ENCODE measurements at regions not wholly inside any gene's neighbourhood (a gene's known extent, or its start where the extent isn't known, plus 50 kb on each side); places are given as distances from the start of the nearest gene placed in this dataset.
"Not testable (repeated sequence)": the region's sequence is repeated elsewhere in the genome, so short reads cannot be mapped to it uniquely, and the experiment has no call there.

DNA sequence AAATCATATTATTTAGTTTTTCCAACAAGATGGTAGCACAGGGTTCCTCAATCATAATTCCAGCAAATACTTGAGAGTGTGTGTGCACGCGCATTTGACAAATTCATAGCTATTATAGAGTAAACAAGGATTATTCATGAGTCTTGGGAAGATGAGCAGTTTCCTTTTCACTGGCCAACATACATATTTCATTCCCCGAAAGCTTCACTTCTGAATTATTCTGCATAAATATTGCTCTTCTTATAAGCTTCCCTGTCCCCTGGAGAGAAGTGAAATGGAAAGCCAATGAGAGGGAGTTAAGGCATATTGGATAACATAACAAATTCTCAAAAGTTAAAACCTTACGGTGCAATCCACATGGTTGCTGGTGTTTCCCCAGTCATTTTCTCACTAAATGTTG is 386.4 kb upstream of the SEMA6A start:
- DNase-seq (ENCODE audit: low read depth): no peak

DNA sequence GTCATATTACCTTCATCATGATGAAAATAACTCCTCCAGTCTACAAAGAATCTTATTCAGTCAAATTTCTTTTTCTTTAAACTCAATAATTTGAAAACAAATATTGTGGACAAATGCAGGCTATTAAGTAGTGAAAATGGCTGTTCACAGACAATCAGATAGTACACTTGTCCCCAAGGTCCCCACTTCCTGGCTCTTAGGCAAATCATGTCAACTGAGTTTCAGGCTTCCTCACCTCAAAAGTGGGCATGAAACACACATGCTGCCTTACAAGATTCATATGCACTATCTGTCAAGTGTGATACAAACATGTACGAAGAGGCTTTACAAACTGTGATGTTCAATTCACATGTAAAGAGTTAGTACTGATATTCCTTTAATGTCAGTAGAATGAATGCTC is 385.2 kb upstream of the SEMA6A start:
- DNase-seq (ENCODE audit: low read depth): no peak

DNA sequence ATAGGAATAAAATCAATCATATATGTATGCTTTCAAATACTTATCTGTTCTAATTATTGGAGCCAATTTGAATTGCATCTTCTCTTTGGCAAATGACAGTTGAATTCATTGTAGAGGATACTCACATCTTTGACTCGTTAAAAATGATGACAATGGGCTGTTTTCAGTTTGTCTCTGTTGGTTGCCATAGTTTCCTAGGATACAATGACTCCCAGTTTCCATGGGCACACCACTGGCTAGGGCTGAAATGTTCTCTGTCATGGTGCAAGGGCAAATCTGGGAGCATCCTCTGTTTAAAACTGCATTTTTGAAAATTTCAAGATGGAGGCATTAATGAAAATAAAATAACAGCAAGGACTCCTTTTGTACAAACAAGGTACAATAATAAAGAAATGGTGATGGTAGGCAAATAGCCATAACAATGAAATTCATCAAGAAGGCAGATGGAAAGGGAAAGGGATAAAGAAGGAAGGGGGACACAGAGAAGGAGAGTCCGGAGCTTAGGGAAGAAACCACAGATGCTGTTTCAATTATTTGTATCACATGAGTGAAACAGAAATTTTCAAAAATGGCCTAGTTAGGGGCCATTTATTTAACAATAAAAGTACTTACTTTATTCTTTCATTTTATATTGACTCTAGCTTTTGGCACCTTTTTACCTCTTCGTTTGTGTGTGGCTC is 378.8 kb upstream of the SEMA6A start:
- DNase-seq (ENCODE audit: low read depth): no peak

DNA sequence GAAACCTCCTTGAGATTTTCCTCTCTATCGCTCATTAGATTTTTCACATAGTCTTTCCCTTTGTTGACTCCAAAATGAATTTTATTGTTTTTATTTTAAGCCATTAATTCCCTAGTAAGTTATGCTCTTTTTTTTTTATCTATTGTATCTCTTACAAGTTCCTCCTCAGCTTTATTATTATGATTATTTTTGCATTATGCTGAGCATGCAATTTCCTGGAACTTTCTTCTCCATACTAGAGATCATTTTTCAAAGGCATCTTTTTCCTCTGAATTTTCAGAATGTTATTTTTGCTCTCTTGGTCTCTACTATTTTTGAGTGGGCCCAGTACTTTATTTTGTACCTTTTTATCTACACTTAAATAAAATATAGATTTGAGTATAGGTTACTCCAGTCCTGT is 376.6 kb upstream of the SEMA6A start:
- DNase-seq (ENCODE audit: low read depth): no peak

DNA sequence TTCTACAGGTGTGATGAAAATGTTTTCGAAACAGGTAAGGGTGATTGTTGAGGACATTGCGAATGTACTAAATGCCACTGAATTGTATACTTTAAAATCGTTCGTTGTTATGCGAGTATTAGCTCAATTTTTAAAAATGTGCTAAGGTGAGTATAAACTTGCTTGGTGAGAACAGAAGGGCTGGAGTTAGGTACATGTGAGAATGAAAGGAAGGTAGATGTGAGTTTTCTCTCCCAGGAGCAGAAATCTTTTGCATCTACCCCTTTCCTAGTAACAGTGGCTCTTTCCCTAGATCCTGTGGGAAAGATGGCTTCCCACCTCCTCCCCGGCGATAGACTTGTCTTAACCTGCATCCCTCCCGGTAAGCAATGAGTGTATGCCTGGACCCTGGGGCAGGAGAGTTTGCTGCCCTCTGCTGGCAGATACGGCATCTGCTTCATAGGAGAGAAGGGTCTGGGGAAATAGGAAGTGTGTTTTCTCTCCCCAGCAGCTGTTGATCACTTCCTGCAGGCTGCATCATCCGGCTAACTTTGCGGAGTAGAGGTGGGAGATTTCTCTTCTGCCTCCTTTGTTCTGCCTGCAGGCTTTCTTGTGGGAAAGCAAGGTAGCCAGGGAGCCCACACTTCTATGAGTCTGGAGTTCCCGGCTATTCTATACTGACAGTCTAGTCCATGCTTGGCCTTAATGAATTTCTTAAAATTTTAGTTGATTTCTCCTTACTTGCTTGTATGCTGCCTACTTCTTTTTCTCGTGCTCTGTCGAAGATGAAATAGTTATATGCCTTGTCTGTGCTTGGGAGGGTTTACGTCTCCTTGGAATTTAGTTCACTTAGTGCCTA is 373.3 kb upstream of the SEMA6A start:
- no peak for DNase-seq (ENCODE audit: low read depth)

DNA sequence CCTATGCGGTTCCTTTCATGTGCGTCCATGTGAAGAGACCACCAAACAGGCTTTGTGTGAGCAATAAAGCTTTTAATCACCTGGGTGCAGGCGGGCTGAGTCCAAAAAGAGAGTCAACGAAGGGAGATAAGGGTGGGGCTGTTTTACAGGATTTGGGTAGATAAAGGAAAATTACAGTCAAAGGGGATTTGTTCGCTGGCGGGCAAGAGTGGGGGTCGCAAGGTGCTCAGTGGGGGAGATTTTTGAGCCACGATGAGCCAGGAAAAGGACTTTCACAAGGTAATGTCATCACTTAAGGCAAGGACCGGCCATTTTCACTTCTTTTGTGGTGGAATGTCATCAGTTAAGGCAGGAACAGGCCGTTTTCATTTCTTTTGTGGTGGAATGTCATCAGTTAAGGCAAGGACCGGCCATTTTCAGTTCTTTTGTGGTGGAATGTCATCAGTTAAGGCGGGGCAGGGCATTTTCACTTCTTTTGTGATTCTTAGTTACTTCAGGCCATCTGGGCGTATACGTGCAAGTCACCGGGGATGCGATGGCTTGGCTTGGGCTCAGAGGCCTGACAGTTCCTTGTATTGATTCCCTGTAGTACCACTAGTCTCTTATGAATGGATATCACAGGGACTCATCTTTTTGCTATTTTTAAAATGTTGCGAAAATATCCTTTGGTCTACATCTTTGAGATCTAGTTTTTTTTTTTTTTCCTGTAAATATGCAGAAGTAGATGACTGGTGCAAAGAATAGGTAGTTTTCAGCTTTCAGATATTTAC is 371.2 kb upstream of the SEMA6A start:
- DNase-seq (ENCODE audit: low read depth): not testable (repeated sequence)

DNA sequence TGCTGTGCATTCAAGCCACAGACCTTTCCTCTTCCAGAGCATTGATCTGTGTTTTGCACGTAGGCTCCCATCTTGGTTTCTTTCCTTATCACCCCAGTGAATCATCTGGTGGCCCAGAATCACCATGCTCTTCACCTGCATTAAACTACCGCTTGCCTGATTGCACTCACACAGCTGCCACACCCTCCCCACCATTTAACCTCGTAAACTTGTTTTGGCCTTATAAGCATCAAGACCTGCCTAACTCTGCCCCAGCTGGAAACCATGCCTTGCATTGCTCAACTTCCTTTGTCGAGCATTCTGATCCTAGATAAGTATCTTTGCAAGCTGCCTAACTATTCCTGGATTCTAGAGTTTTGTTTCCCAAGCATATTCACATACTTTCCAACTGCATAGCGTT is 369.6 kb upstream of the SEMA6A start:
- DNase-seq (ENCODE audit: low read depth): no peak

DNA sequence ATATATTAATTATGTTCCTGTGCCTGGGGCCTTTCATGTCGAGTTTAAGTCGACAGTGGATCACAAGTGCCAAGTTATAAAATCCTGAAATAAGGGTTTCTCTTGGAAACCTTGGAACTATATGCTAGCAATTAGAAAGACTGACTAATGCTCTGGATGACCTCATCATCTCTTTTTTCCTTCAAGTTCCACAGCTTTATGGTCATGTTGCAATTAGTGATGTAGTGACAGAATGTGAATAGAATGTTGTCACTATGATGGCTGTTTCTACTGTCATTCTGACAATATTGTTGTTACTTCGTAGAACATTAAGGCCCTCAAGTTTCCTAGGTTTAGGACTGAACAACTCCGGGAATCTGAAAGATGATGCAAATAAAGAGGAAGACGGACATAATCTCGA is 368.0 kb upstream of the SEMA6A start:
- no peak for DNase-seq (ENCODE audit: low read depth)

DNA sequence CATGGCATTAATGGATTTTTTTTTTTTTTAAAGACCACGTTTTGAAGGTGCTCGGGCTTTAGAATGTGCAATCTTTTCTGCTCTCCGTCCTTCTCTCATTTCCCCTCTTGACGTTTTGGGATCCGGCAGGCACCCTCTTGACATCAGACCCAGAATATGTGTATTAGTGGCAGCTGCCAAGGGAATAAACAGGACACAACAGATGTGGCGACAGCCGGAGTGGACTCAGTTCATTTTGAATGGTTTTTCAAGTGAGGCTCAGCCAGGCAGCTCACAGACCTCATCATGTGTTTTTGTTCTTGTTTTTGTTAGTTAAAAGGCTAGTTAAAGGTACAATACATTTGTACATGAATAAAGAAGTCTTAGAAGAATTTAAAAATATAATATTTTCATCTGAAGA is 365.0 kb upstream of the SEMA6A start:
- no peak for DNase-seq (ENCODE audit: low read depth)

DNA sequence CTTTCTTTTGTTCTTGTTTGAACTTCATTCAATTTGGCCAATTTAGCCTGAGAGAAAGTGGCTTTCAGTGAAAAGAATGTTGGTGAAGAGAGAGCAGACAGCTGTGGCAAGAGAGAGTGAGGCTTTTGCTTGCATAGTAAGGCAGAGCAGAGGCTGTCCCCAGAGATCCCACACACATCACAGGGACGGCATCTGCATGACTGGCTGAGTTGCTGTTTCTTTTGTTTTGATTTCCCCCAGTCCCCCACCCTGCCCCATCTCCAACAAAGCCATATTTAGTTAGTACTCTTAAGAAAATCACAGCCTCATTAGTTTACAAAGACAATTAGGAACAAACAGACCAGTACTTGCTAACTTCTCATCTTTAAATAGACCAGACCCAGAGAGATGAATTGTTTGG is 363.9 kb upstream of the SEMA6A start:
- no peak for DNase-seq (ENCODE audit: low read depth)

DNA sequence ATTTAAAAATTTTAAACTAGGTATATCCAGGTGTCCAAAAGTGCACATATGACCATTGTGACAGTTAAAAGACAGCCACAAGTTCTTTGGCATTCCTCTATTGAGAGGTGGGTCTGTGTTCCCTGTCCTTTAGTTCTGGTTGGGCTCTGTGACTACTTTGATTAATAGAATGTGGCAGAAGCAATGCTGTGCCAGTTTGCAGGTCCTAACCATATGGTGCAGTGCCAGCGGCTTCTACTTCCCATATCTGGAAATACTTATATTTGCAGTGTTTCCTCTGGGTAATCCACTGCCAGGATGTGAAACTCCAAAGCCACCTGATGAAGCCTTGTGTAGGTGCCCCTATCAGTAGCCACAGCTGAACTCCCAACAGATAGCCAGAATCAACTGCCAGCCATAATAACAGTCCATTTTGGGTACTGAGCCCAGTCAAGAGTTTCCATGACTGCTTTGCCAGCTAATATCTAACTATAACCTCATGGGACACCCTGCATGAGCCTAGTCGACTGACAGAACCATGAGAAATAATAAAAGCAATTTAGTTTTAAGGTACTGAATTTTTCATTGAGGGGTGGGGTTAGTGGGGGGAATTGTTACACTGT is 361.0 kb upstream of the SEMA6A start:
- no peak for DNase-seq (ENCODE audit: low read depth)

DNA sequence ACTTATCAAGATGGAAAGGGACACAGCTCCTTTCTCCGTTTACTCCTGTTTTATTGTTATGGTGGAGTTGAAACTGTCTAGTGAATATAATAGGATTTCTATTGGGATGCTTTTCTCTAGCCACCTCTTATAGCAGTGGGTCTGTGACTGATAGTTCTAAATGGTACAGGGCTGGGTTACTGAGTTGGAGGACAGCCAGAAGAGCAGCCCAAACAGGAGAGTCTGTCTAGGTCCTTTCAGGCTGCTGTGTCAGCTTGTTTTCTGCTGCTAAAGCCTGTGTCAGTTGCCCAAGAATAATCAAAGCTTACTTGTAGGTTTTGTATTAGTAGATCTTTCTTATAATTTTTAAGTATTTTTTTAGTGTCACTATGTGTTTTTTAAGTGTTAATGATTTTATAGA is 356.0 kb upstream of the SEMA6A start:
- no peak for DNase-seq (ENCODE audit: low read depth)

DNA sequence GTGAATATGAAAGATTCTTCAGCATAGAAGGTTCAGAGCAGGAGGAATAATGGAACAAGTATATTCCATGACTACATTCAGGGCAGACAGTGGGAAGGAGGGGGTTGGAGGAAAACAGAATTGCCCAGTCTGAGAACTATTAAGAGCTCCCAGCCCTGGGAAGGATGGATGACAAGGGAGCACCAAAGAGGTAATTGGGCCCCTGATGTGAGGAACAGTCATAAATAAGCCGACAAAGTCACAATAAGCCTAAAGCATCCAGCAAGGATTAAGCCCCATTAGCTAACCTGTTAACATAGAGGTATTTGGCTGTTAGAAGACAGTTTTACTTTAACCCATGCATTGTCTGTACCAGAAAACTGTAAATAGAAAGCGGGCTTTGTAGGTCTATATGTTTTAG is 348.7 kb upstream of the SEMA6A start:
- no peak for DNase-seq (ENCODE audit: low read depth)

DNA sequence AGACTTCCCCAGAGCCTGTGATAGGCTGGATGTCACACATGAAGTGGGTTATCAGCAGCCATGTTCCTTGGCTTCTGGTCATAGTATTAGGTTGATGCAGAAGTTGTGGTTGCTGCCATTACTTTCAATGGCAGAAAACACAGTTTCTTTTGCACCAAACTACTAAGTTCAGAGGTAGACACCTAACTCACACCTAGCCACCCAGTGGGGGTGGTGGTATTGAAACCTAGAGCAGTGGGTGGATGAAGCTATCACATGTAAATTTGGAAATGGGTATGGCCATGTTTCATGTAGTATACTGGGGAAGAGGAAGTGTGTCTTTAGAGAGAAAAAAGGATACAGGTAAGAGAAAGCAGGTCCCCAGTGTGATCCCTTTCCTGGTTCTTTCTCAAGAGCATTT is 347.9 kb upstream of the SEMA6A start:
- DNase-seq (ENCODE audit: low read depth): no peak

DNA sequence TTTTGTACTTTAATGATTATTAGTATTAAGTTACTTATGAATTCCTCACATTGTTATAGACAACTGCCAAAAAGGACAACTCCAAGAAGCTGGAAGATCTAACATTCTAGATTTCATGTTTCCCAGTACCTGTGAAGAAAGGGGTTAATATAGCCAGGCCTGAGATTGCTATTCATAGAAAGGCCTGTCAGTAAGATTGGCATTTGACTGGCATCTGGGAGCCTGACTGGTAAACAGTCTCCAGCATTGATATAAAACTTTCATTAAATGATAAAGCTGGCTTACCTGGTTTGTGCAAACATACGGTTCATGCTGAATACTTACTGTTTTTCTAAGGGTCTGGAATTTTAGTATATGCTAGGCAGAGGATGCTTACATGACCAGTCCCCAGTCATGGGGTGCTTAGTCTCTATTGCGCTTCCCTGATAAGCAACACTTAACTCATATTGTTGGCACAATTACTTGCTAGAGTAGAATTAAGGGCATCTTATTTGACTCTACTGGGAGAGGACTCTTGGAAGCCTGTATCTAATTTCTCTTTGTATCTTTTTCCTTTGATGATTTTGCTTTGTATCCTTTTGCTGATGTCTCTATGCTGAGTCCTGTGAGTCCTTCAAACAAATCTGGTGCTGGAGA is 340.4 kb upstream of the SEMA6A start:
- no peak for DNase-seq (ENCODE audit: low read depth)

DNA sequence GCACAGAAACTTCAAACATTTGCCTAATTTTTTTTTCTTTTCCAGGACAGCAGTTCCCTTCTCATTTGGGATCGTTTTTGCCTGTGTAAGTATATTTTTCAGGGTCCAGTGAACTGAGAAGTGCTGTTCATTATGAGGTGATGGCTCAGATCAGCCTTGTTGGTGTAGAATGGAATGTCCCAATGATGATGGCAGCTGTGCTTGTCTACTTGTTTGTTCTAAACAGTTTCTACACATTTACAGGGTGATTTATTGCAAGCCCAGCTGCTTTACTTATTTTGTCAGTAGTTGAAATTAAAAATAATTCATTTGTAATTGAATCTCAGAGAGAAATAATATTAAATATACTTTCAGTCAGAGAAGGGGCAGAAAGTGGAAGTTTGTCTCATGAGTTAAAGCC is 337.6 kb upstream of the SEMA6A start:
- no peak for DNase-seq (ENCODE audit: low read depth)

DNA sequence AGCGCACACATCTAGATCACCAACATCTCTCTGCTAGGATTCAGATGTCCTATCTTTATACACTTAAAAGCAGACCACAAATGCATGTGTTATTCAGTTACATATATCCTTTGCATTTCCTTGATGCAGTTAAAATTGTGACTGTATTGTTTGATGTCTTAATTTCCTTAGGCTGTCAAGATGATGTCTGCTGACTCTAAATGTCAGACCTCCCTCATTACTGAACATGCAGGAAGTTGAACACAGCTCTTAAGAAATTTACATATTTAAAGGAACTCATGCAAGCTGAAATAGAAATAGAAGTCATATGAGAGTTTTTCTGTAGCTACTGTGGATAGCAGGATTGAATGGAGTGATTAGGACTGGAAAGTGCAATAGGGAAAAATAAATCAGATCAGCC is 336.5 kb upstream of the SEMA6A start:
- DNase-seq (ENCODE audit: low read depth): no peak

DNA sequence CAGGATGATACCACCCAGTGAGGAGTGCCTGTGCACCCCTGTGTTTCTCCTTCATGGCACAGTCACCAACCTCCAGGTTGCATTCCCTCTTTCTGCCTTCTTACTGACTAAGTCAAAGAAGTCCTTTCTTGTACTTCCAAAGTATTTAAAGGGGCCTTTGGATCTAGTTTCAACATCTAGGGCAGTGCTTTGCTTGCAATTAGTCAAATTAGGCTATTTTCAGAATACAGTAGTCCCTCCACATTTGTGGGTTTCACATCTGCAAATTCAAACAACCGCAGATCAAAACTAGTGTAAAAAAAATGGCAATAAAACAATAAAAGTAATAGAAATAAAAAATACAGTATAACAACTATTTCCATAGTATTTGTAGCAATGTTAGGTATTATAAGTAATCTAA is 333.9 kb upstream of the SEMA6A start:
- DNase-seq (ENCODE audit: low read depth): no peak

DNA sequence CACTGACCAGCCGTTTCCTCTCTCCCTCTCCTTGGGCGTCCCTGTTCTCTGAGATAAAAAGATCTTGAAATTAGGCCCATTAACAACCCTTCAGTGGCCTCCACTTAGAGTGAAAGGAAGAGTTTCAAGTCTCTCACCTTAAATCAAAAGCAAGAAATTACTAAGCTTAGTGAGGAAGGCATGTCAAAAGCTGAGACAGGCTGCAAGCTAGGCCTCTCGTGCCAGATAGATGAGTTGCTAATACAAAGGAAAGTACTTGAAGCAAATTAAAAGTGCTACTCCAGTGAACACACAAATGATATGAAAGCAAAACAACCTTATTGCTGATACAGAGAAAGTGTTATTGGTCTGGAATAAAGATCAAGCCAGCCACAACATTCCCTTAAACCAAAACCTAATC is 331.3 kb upstream of the SEMA6A start:
- DNase-seq (ENCODE audit: low read depth): no peak

DNA sequence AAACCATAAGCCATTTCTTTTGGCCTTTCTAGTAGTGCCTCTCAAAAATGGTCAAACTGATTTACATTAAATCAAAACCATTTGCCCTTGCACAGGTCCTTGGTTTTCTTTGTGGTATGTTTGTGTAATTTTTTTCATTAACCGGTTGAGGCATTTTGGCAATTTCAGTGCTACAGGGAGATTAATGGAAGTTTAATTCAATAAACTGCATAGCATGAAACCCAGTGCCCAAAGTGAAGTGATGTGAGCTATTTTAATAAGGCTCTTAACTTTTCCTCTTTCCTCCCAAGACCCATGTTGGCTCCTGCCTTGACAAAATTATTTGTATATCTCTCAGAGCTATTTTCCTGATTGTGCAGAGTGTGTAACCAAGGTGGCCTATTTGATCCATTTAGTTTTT is 326.2 kb upstream of the SEMA6A start:
- DNase-seq (ENCODE audit: low read depth): no peak

DNA sequence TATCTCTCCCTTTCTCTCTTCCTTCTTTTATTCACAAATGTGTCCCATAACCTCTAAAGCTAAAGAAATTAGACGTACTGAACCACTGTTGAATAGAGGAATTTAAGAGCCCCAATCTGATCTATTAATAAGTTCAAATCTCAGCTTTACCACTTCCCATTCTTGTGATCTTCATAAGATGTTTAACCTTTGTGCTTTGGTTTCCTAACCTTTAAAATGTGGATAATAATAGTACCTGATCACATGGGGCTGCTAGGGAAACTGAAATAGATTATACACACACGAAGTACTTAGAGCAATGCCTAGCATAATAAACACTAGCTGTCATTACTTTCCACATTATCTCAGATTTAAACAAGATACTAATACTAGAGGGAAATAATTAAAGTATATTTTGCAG is 324.3 kb upstream of the SEMA6A start:
- no peak for DNase-seq (ENCODE audit: low read depth)

DNA sequence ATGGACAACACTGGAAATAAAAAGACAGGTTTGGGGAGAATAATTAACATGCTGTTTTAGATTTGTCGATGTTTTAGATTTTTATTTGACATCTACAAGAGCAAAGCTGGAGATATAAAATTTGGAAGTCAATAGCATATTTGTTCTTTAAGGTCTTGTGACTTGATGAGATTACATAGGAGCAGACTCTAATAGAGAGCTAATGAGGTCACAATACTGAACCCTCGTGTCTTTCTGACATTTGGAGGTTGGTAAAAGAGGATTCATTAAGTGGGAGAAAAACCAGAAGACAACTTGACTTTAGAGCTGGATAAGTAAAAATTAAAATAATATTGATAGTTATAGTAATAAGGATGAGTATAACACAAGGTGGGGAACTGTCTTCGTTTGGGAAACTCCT is 322.7 kb upstream of the SEMA6A start:
- DNase-seq (ENCODE audit: low read depth): no peak
